K562 (cell line): ENCODE measurements at regions not wholly inside any gene's neighbourhood (a gene's known extent, or its start where the extent isn't known, plus 50 kb on each side); places are given as distances from the start of the nearest gene placed in this dataset.

Experiments
- ATAC-seq: fragments of 200-7000 bp; cut with Tn5 transposase; 3 replicates; pipeline ENCODE4 v1.9.1; 2020; ENCODE audit warnings: moderate library complexity
- BruUV-seq: library from RNA; stranded (reverse); fragments of 400-500 nt; replicated peaks from 2 replicates; lab custom pipeline; 2021; lab: Mats Ljungman, UMichigan
- CTCF ChIA-PET: fragments of 300-600 bp; formaldehyde crosslinking; extraction: SDS; loops from one replicate; lab custom pipeline; 2021; ENCODE audit warnings: low intra/inter-chr PET ratio; lab: Yijun Ruan, JAX
- POLR2A ChIA-PET: fragments of 300-600, 350-650 bp; sonication (Branson Sonifier 250); formaldehyde crosslinking; extraction: SDS; loops from one replicate; lab custom pipeline; 2021; ENCODE audit warnings: antibody characterized with exemption, inconsistent platforms; lab: Yijun Ruan, JAX
- DNase-seq, 4 experiments: peaks; one replicate each; pipeline versions ENCODE4 v3.0.0 to v3.0.0-alpha.2; 2011 to 2018; ENCODE audit warnings: low spot score in 3 of 4, mixed read lengths in 3 of 4; ENCODE audit errors: extremely low read depth in 1 of 4
- FAIRE-seq: peaks from 2 replicates; lab custom pipeline; 2011; peaks lifted over from hg19 to GRCh38; lab: Jason Lieb, UNC
- H2AFZ ChIP-seq: 2 replicates; pipeline ENCODE4 v1.6.0; 2011; ENCODE audit warnings: low read depth, low read length, control low read depth, inconsistent platforms
- H3K27ac ChIP-seq: fragments of 200-600 bp; 3 replicates; pipeline ENCODE4 v1.8.0; 2011; ENCODE audit warnings: low read depth, mild to moderate bottlenecking, control low read depth, inconsistent platforms, low read length, moderate library complexity, mixed read lengths; ENCODE audit errors: extremely low read depth
- H3K27me3 ChIP-seq, 2 experiments: fragments of 300-600 bp in 1 of 2; 2 replicates in 1 of 2; 3 replicates in 1 of 2; pipeline versions ENCODE4 v1.6.0 to v1.8.0; 2011; ENCODE audit warnings: inconsistent platforms in 2 of 2, low read length in 2 of 2, mild to moderate bottlenecking in 1 of 2, mixed read lengths in 1 of 2, moderate library complexity in 1 of 2; ENCODE audit not compliant: control insufficient read depth in 2 of 2, insufficient read depth in 2 of 2
- H3K36me3 ChIP-seq: fragments of 300-600 bp; 3 replicates; pipeline ENCODE4 v1.8.0; 2011; ENCODE audit warnings: mild to moderate bottlenecking, low read length, inconsistent platforms; ENCODE audit not compliant: control insufficient read depth, insufficient read depth
- H3K4me1 ChIP-seq, 2 experiments: fragments of 200-600 bp in 1 of 2; replicated peaks in 1 of 2; 2 replicates in 1 of 2; 3 replicates in 1 of 2; pipeline versions ENCODE4 v1.5.1 to v1.8.0; 2011; ENCODE audit warnings: inconsistent platforms in 2 of 2, low read length in 2 of 2, mild to moderate bottlenecking in 1 of 2, mixed read lengths in 1 of 2, moderate library complexity in 1 of 2; ENCODE audit not compliant: control insufficient read depth in 2 of 2, insufficient read depth in 2 of 2
- H3K4me2 ChIP-seq: 2 replicates; pipeline ENCODE4 v1.6.1; 2011; ENCODE audit warnings: low read length, control low read depth, inconsistent platforms, mixed read lengths; ENCODE audit not compliant: insufficient read depth
- H3K4me3 ChIP-seq: fragments of 200-600 bp; sonication (generic), shearing (Covaris generic); 2 replicates; pipeline ENCODE4 v1.5.1; 2016; ENCODE audit warnings: control low read depth, inconsistent platforms
- H3K79me2 ChIP-seq: fragments of 200-600 bp; 3 replicates; pipeline ENCODE4 v1.8.0; 2011; ENCODE audit warnings: low read length, inconsistent platforms; ENCODE audit not compliant: control insufficient read depth, insufficient read depth
- H3K9ac ChIP-seq, 2 experiments: 2 replicates each; pipeline versions ENCODE4 v1.6.0 to v1.6.1; 2011; ENCODE audit warnings: low read depth in 2 of 2, low read length in 2 of 2, control low read depth in 1 of 2, inconsistent platforms in 1 of 2, mild to moderate bottlenecking in 1 of 2, mixed read lengths in 1 of 2; ENCODE audit not compliant: insufficient read depth in 1 of 2
- H3K9me1 ChIP-seq: one replicate; pipeline ENCODE4 v1.6.0; 2011; ENCODE audit warnings: inconsistent platforms, mild to moderate bottlenecking, low read length, moderate library complexity; ENCODE audit not compliant: control insufficient read depth, insufficient read depth
- H3K9me3 ChIP-seq: replicated peaks from 2 replicates; pipeline ENCODE4 v1.5.1; 2011; ENCODE audit warnings: low read depth, low read length, inconsistent platforms; ENCODE audit not compliant: control insufficient read depth, insufficient read depth
- H4K20me1 ChIP-seq: replicated peaks from 2 replicates; pipeline ENCODE4 v1.6.1; 2011; ENCODE audit warnings: low read length, inconsistent platforms, mixed read lengths; ENCODE audit not compliant: control insufficient read depth, insufficient read depth
- ARHGAP35 ChIP-seq: fragments of 450-650 bp; IDR thresholded peaks from 2 replicates; pipeline ENCODE4 v1.6.1; 2018; ENCODE audit not compliant: partially characterized antibody
- CTBP1 ChIP-seq: fragments of 450-650 bp; IDR thresholded peaks from 2 replicates; pipeline ENCODE4 v1.6.1; 2016; ENCODE audit warnings: borderline replicate concordance
- E2F3 ChIP-seq: fragments of 250-450 bp; sonication (Bioruptor Pico); IDR thresholded peaks from 2 replicates; pipeline ENCODE4 v1.4.0; 2020; ENCODE audit warnings: mild to moderate bottlenecking
- EZH2 ChIP-seq: IDR thresholded peaks from 2 replicates; pipeline ENCODE4 v1.6.1; 2012; ENCODE audit warnings: low read depth, mild to moderate bottlenecking, inconsistent platforms, low read length, borderline replicate concordance
- FIP1L1 ChIP-seq: fragments of 200-400 bp; formaldehyde crosslinking; IDR thresholded peaks from 2 replicates; pipeline ENCODE4 v1.6.1; 2018; ENCODE audit warnings: mild to moderate bottlenecking, low read depth, low read length; ENCODE audit not compliant: poor library complexity, severe bottlenecking
- HDAC1 ChIP-seq, 2 experiments: fragments of 450-650 bp; IDR thresholded peaks; 2 replicates each; pipeline ENCODE4 v1.6.1; 2016 to 2017; ENCODE audit warnings: inconsistent platforms in 1 of 2, mild to moderate bottlenecking in 1 of 2, moderate library complexity in 1 of 2
- JUNB ChIP-seq: fragments of 450-650 bp; formaldehyde crosslinking; conservative IDR thresholded peaks from 2 replicates; pipeline ENCODE4 v1.4.0; 2020; ENCODE audit warnings: mild to moderate bottlenecking
- JUND ChIP-seq, 2 experiments: IDR thresholded peaks; 2 replicates in 1 of 2; 3 replicates in 1 of 2; pipeline ENCODE4 v1.6.1; 2011; ENCODE audit warnings: borderline replicate concordance in 2 of 2, low read depth in 2 of 2, low read length in 2 of 2, improper control_type of control experiment in 1 of 2, missing biosample characterization in 1 of 2, missing genetic modification characterization in 1 of 2, missing genetic modification reagents in 1 of 2
- KLF1 ChIP-seq: fragments of 450-650 bp; IDR thresholded peaks from 2 replicates; pipeline ENCODE4 v1.6.1; 2016; ENCODE audit warnings: missing genetic modification characterization, missing compliant biosample characterization
- MAFF ChIP-seq: IDR thresholded peaks from 2 replicates; pipeline ENCODE4 v1.6.1; 2012; ENCODE audit warnings: low read length, improper control_type of control experiment
- NFE2 ChIP-seq: IDR thresholded peaks from 2 replicates; pipeline ENCODE4 v1.6.1; 2014; ENCODE audit warnings: antibody characterized with exemption, low read depth
- SMARCE1 ChIP-seq: fragments of 450-650 bp; IDR thresholded peaks from 2 replicates; pipeline ENCODE4 v1.7.1; 2016; ENCODE audit warnings: mild to moderate bottlenecking
- SRSF9 ChIP-seq: fragments of 200-400 bp; formaldehyde crosslinking; IDR thresholded peaks from 2 replicates; pipeline ENCODE4 v1.6.1; 2017; ENCODE audit warnings: low read depth, low read length, borderline replicate concordance
- ZNF3 ChIP-seq: fragments of 250-450 bp; sonication (Bioruptor Pico); IDR thresholded peaks from 2 replicates; pipeline ENCODE4 v1.5.0; 2021; ENCODE audit warnings: mild to moderate bottlenecking, moderate library complexity
- WGBS: fragments of 100-300 bp; shearing (Covaris generic); methylation state at CpG from one replicate; pipeline ENCODE4 v1.1.6; 2016; ENCODE audit warnings: low coverage, mixed read lengths; ENCODE audit not compliant: insufficient coverage; ENCODE audit errors: missing lambda C conversion rate; 5-methylcytosine and 5-hydroxymethylcytosine counted together
- in situ Hi-C: fragments of 300-500 bp; cut with MboI; formaldehyde crosslinking; loops from 4 replicates; pipeline ENCODE4 v1.15.0; 2018; ENCODE audit warnings: inconsistent platforms, mixed read lengths
- intact Hi-C: fragments of 100-400 bp; cut with micrococcal nuclease; formaldehyde crosslinking; loops from 2 replicates; pipeline ENCODE4 v1.14.2; 2022
- TF ChIP-seq, protein P1 (sequence below): fragments of 250-450 bp; sonication (Bioruptor Pico); IDR thresholded peaks from 2 replicates; pipeline ENCODE4 v1.5.1; 2021; ENCODE audit warnings: mild to moderate bottlenecking
- TF ChIP-seq, protein P2 (sequence below): fragments of 450-650 bp; formaldehyde crosslinking; IDR thresholded peaks from 2 replicates; pipeline ENCODE4 v1.4.0; 2022; ENCODE audit warnings: missing genetic modification characterization

DNA sequence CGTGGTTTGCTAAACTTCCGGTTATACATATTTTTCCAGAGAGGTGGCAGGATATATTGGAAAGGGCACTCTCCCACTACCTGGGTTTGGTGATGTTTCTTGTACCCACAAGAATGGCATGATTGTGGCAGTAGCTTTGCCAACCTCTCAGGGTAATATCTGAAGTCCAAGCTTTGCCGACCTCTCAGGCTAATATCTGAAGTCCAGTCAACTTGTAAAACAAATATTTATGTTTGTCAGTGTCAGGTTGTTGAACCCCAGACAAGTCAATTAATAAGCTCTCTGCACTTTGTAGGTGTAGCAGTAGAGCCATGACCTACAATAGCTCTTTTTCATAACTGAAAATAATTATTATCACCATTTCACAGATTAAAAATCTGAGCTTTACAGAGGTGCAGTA, 167.0 kb downstream of the POU4F1 start:
- intact Hi-C loops: no loop called here

DNA sequence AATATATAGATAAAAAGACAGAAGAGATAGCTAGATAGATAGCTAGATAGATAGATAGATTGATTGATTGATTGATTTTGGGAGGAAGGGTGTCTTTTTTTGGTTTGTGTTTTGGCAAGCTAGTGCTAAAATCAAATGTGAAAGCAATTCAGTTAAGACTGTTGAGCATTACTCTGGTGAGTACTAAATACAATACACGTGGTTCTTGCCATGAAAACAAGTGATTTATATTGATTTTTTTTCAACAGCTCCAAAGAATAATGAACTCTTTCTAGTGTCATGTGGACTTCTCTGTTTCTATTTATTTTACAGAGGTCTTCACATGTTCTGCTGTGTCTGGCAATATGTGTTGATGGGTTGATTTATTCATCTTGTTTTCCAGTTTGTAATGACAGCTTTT, 172.0 kb downstream of the POU4F1 start:
- POLR2A ChIA-PET: no interaction called here
- WGBS: 0% methylated on average over 1 of the region's 1 CpG
- CTCF ChIA-PET: no interaction called here

More for the DNA sequence above, 167.0 kb downstream of the POU4F1 start:
- Histone ChIP-seq H3K4me2 (no peak overlapping the region), H3K36me3 (no peaks in the 10 kb centered on the region), H3K4me1 (no peaks in the 10 kb centered on the region), H3K9me1 (no peaks in the 10 kb centered on the region), H3K79me2 (no peaks in the 10 kb centered on the region), H4K20me1 (no peaks in the 10 kb centered on the region), H3K27me3 (no peaks in the 10 kb centered on the region), H2AFZ (no peak overlapping the region), H3K9ac (no peak overlapping the region), H3K27ac (no peak overlapping the region), H3K4me3 (no peak overlapping the region), H3K9me3 (no peaks in the 10 kb centered on the region)
- 0% methylated on average over 3 of the region's 3 CpGs for WGBS
- in situ Hi-C loops: no loop called here
- ATAC-seq (no peak), DNase-seq (no peak), FAIRE-seq (no peak)
- BruUV-seq: no TSS peak
- CTCF ChIA-PET: no interaction called here
- POLR2A ChIA-PET: no interaction called here
- TF ChIP-seq, protein P1, sequence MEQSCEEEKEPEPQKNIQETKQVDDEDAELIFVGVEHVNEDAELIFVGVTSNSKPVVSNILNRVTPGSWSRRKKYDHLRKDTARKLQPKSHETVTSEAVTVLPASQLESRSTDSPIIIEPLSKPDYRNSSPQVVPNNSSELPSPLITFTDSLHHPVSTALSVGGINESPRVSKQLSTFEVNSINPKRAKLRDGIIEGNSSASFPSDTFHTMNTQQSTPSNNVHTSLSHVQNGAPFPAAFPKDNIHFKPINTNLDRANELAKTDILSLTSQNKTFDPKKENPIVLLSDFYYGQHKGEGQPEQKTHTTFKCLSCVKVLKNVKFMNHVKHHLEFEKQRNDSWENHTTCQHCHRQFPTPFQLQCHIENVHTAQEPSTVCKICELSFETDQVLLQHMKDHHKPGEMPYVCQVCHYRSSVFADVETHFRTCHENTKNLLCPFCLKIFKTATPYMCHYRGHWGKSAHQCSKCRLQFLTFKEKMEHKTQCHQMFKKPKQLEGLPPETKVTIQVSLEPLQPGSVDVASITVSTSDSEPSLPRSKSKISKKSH (CRISPR knock-in tag): no peak
- TF ChIP-seq ARHGAP35: no peak
- no peak for TF ChIP-seq SMARCE1
- no peak for TF ChIP-seq EZH2
- no peak for TF ChIP-seq SRSF9
- TF ChIP-seq E2F3: no peak
- TF ChIP-seq NFE2: no peak
- TF ChIP-seq HDAC1 (IDR thresholded peaks at IDR 0.05): no peak
- no peak for TF ChIP-seq KLF1
- TF ChIP-seq ZNF3 (CRISPR knock-in tag): no peak

More for the DNA sequence above, 172.0 kb downstream of the POU4F1 start:
- Histone ChIP-seq H3K9me3 (no peaks in the 10 kb centered on the region), H3K4me3 (no peak overlapping the region), H2AFZ (no peak overlapping the region), H4K20me1 (no peaks in the 10 kb centered on the region), H3K27me3 (no peaks in the 10 kb centered on the region), H3K79me2 (no peaks in the 10 kb centered on the region), H3K9ac (no peak overlapping the region), H3K27ac (no peak overlapping the region), H3K4me2 (no peak overlapping the region), H3K4me1 (no peaks in the 10 kb centered on the region), H3K36me3 (no peaks in the 10 kb centered on the region), H3K9me1 (no peaks in the 10 kb centered on the region)
- in situ Hi-C loops (no loop called here), intact Hi-C loops (no loop called here)
- BruUV-seq: no TSS peak
- no peak for TF ChIP-seq JUND (IDR thresholded peaks at IDR 0.05; ENCODE audit: borderline replicate concordance, low read depth, low read length)
- TF ChIP-seq JUND (tag; IDR thresholded peaks at IDR 0.05; ENCODE audit: borderline replicate concordance, low read depth, low read length): no peak
- TF ChIP-seq, protein P2, sequence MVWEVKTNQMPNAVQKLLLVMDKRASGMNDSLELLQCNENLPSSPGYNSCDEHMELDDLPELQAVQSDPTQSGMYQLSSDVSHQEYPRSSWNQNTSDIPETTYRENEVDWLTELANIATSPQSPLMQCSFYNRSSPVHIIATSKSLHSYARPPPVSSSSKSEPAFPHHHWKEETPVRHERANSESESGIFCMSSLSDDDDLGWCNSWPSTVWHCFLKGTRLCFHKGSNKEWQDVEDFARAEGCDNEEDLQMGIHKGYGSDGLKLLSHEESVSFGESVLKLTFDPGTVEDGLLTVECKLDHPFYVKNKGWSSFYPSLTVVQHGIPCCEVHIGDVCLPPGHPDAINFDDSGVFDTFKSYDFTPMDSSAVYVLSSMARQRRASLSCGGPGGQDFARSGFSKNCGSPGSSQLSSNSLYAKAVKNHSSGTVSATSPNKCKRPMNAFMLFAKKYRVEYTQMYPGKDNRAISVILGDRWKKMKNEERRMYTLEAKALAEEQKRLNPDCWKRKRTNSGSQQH (CRISPR knock-in tag): no peak
- TF ChIP-seq JUNB (CRISPR knock-in tag): no peak
- TF ChIP-seq CTBP1: no peak
- TF ChIP-seq MAFF: no peak
- TF ChIP-seq FIP1L1: no peak
- no peak for FAIRE-seq
- DNase-seq: no peak
- no peak for ATAC-seq
